ENCODE measurements at regions not wholly inside any gene's neighbourhood (a gene's known extent, or its start where the extent isn't known, plus 50 kb on each side); places are given as distances from the start of the nearest gene placed in this dataset.

DNA sequence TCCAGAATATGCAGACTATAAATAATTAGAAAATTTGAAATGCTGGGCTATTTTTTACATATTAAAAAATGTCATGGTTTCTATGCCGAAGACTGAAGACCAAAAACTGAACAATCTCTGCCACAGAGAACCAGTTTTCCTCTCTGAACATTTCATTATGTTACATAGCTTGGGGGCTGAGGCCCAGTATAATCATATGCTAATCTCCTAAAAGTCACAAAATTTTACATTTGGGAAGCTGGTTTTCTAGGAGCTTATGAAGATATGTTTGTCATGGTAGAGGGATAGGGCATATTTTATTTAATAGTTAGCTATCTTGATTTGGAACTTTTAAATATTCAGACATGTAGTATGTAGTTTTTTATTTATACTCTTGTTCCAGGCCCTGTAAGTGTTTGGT is 167.8 kb downstream of the GPAT3 start:
- H3K36me3 ChIP-seq (ENCODE audit: insufficient read depth, low read length) = no peaks in the 10 kb centered on the region
- peaks cover 6% of the 10 kb centered on the region; the same call in 1 of the 2 replicates for H3K9me3 ChIP-seq (ENCODE audit: insufficient read depth, low read depth, low read length)
- 100% methylated on average over 1 of the region's 1 CpG for WGBS
- H3K27ac ChIP-seq (ENCODE audit: low read depth, low read length) = no peak overlapping the region
- peaks cover 15% of the 10 kb centered on the region for H3K4me1 ChIP-seq (ENCODE audit: insufficient read depth, low read length)
- H3K4me3 ChIP-seq (ENCODE audit: low read length) = no peak overlapping the region
- no peak overlapping the region for H3K9ac ChIP-seq (ENCODE audit: low read depth, low read length)
- H3K27me3 ChIP-seq (ENCODE audit: insufficient read depth, low read length) = no peaks in the 10 kb centered on the region

DNA sequence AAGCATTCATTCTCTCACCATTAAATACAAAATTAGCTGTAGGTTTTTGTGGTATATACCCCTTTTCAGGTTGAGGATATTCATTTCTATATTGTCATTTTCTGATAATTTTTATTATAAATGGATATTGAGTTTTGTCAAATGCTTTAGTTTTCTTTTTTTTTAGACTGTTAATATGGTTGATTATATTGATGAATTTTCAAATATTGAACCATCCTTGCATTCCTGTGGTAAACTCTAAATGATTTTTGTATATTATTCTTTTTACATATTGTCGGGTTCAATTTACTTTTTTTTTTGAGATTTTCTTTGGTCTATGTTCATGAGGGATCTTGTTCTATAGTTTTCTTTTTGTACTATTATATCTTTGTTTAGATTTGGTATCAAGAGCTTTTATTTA is 165.1 kb downstream of the GPAT3 start:
- Histone ChIP-seq H3K4me1 (ENCODE audit: insufficient read depth, low read length) (no peaks in the 10 kb centered on the region), H3K4me3 (ENCODE audit: low read length) (no peak overlapping the region)
- no CpG with 5 or more reads among the region's 1 CpG for WGBS

DNA sequence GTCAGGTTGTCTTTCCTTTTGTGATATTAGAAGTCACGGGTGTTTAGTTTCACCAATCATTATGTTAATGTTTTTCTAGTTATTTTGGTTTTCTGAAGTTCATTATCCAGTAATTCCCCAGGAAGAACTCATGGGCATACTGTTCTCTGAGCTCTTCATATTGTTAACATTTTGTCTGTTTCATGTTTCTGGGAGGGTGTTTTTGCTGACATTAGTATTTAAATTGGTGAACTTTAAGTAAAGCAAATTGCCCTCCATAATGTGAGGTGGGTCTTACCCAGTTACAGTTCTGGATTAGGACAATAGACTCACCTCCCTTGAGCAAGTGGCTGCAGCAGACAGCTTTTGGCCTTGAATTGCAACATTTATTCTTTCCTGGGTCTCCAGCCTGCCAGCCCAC is 163.4 kb downstream of the GPAT3 start:
- H3K9me3 ChIP-seq (ENCODE audit: insufficient read depth, low read depth, low read length) = peaks cover 6% of the 10 kb centered on the region; the same call in 1 of the 2 replicates
- H3K9ac ChIP-seq (ENCODE audit: low read depth, low read length) = no peak overlapping the region
- no peak overlapping the region for H3K27ac ChIP-seq (ENCODE audit: low read depth, low read length)
- WGBS = no CpG with 5 or more reads among the region's 1 CpG
- H3K4me1 ChIP-seq (ENCODE audit: insufficient read depth, low read length) = no peaks in the 10 kb centered on the region
- no peaks in the 10 kb centered on the region for H3K36me3 ChIP-seq (ENCODE audit: insufficient read depth, low read length)
- no peaks in the 10 kb centered on the region for H3K27me3 ChIP-seq (ENCODE audit: insufficient read depth, low read length)
- H3K4me3 ChIP-seq (ENCODE audit: low read length) = no peak overlapping the region

More for the DNA sequence above, 165.1 kb downstream of the GPAT3 start:
- H3K36me3 ChIP-seq (ENCODE audit: insufficient read depth, low read length) = no peaks in the 10 kb centered on the region
- peaks cover 6% of the 10 kb centered on the region; the same call in 1 of the 2 replicates for H3K9me3 ChIP-seq (ENCODE audit: insufficient read depth, low read depth, low read length)
- no peak overlapping the region for H3K9ac ChIP-seq (ENCODE audit: low read depth, low read length)
- no peaks in the 10 kb centered on the region for H3K27me3 ChIP-seq (ENCODE audit: insufficient read depth, low read length)
- H3K27ac ChIP-seq (ENCODE audit: low read depth, low read length) = no peak overlapping the region

DNA sequence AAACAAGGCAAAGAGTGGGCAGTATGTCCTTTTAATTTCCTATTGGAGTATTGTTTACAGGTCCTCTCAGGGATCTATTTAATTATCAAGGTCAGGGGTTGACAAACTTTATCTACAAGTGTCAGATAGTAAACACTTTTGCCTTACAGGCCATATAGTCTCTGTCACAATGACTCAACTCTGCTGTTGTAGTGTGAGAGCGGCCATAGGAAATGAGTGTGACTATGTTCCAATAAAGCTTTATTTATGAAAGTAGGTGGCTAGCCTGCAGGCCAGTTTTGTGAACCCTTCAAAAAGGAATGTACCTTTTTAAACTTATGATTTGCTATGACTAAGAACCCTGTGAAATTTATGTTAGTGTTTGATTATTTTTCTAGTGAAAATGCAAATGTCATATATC is 156.1 kb downstream of the GPAT3 start:
- WGBS = 100% methylated on average over 1 of the region's 1 CpG

DNA sequence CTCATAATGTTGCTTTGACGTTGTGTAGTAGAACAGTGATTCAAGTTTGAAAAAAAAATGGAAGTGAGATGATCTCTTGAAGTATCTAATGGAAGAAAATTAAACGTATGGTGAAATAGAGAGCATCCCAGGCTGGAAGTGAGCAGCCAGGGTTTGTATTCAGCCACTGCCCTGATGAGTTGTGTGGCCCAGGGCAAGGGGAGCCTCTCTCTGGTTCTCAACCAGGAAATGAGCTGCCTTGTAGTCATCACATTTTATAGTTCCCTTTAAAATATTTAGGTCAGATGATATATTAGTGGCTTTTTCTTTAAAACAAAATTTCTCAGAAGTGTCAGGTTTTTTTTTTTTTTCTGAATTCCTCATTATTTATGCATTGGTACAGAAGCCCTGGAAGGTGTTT is 150.3 kb downstream of the GPAT3 start:
- WGBS = 90% methylated on average over 2 of the region's 2 CpGs

More for the DNA sequence above, 156.1 kb downstream of the GPAT3 start:
- no peak overlapping the region for H3K4me3 ChIP-seq (ENCODE audit: low read length)
- no peaks in the 10 kb centered on the region for H3K9me3 ChIP-seq (ENCODE audit: insufficient read depth, low read depth, low read length)
- H3K9ac ChIP-seq (ENCODE audit: low read depth, low read length) = no peak overlapping the region
- H3K27me3 ChIP-seq (ENCODE audit: insufficient read depth, low read length) = no peaks in the 10 kb centered on the region
- no peaks in the 10 kb centered on the region for H3K4me1 ChIP-seq (ENCODE audit: insufficient read depth, low read length)
- H3K36me3 ChIP-seq (ENCODE audit: insufficient read depth, low read length) = no peaks in the 10 kb centered on the region
- H3K27ac ChIP-seq (ENCODE audit: low read depth, low read length) = no peak overlapping the region

DNA sequence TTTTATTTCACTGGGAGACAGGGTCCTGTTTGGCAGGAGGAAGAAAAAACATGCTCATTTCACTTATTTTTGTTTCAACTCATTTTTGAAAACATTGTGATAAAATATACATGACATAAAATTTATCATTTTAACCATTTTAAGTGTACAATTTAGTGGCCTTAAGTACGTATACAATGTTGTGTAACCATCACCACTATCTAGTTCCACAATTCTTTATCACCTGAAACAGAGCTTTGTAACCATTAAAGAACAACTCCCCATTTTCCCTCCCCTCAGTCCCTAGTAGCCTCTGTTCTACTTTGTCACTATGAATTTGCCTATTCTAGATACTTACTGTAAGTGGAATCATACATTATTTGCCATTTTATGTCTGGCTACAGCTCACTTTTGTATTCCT is 143.8 kb downstream of the GPAT3 start:
- Histone ChIP-seq H3K27me3 (ENCODE audit: insufficient read depth, low read length) (no peaks in the 10 kb centered on the region), H3K9ac (ENCODE audit: low read depth, low read length) (no peak overlapping the region), H3K9me3 (ENCODE audit: insufficient read depth, low read depth, low read length) (no peaks in the 10 kb centered on the region), H3K4me3 (ENCODE audit: low read length) (no peak overlapping the region), H3K27ac (ENCODE audit: low read depth, low read length) (no peak overlapping the region), H3K4me1 (ENCODE audit: insufficient read depth, low read length) (no peaks in the 10 kb centered on the region), H3K36me3 (ENCODE audit: insufficient read depth, low read length) (no peaks in the 10 kb centered on the region)
- 95% methylated on average over 1 of the region's 1 CpG for WGBS

More for the DNA sequence above, 150.3 kb downstream of the GPAT3 start:
- Histone ChIP-seq H3K4me3 (ENCODE audit: low read length) (no peak overlapping the region), H3K4me1 (ENCODE audit: insufficient read depth, low read length) (no peaks in the 10 kb centered on the region), H3K27me3 (ENCODE audit: insufficient read depth, low read length) (no peaks in the 10 kb centered on the region), H3K9ac (ENCODE audit: low read depth, low read length) (no peak overlapping the region), H3K27ac (ENCODE audit: low read depth, low read length) (no peak overlapping the region), H3K9me3 (ENCODE audit: insufficient read depth, low read depth, low read length) (no peaks in the 10 kb centered on the region), H3K36me3 (ENCODE audit: insufficient read depth, low read length) (no peaks in the 10 kb centered on the region)

DNA sequence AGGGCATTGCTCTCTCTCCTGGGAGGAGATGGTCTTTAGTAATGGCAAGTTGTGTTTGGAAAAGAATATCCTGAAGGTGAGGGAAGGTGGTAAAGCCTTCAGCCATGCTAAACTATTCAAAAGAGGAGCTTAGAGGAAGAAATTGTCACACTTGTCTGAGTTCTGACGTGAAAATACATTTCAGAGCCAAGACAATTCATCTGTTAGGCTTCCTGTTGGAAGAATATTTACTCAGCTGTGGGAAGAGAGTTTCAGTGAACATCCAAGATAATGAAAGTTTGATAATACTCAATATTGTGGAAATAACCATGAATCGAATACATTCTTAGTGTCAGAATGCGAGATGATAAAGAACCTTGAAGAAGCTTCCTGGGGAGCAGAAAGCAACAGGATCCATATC is 143.3 kb downstream of the GPAT3 start:
- 92% methylated on average over 3 of the region's 3 CpGs for WGBS
- Histone ChIP-seq H3K27ac (ENCODE audit: low read depth, low read length) (no peak overlapping the region), H3K36me3 (ENCODE audit: insufficient read depth, low read length) (no peaks in the 10 kb centered on the region), H3K9ac (ENCODE audit: low read depth, low read length) (no peak overlapping the region), H3K9me3 (ENCODE audit: insufficient read depth, low read depth, low read length) (no peaks in the 10 kb centered on the region), H3K4me1 (ENCODE audit: insufficient read depth, low read length) (no peaks in the 10 kb centered on the region), H3K27me3 (ENCODE audit: insufficient read depth, low read length) (no peaks in the 10 kb centered on the region), H3K4me3 (ENCODE audit: low read length) (no peak overlapping the region)

DNA sequence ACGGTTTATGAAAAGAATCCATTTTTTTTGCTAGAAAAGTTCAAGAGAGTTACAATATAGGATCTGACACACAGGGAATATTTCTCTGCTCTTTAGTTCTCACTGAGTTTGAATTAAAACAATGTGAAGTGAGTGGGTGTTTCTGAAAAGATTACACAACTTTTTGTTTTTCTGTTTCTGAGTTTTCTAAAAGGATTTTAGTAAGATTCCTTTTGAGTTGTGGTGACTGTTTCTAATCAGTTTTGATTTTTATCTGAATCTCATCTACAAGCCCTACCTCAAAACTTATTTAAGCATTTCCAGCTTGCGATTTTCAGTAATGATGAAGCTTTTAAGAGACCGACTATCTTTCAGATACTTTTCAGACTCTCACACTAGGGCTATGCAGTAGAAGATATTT is 141.7 kb downstream of the GPAT3 start:
- 98% methylated on average over 3 of the region's 3 CpGs for WGBS
- Histone ChIP-seq H3K27me3 (ENCODE audit: insufficient read depth, low read length) (no peaks in the 10 kb centered on the region), H3K4me3 (ENCODE audit: low read length) (no peak overlapping the region), H3K9me3 (ENCODE audit: insufficient read depth, low read depth, low read length) (no peaks in the 10 kb centered on the region), H3K4me1 (ENCODE audit: insufficient read depth, low read length) (no peaks in the 10 kb centered on the region), H3K36me3 (ENCODE audit: insufficient read depth, low read length) (no peaks in the 10 kb centered on the region), H3K27ac (ENCODE audit: low read depth, low read length) (no peak overlapping the region), H3K9ac (ENCODE audit: low read depth, low read length) (no peak overlapping the region)

DNA sequence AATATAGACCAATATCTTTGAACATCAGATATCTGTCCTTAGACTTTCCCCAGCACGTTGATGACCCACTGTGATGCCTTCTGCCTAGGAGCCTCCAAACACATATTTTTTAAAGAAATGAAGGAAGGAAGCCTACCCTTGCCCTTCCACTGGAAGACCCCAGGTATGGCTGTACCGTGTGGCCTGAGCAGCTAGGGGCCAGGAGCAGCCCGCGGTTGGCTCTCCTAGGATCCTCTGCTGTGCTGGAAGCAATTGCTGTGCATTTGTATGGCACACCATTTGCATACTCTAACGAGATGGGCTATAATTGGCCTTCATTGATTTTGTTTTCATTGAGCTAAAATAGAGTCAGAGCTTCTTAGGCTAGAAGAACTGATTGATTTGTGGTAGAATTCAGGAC is 128.8 kb downstream of the GPAT3 start:
- 79% methylated on average over 4 of the region's 5 CpGs for WGBS
- Histone ChIP-seq H3K9me3 (ENCODE audit: insufficient read depth, low read depth, low read length) (no peaks in the 10 kb centered on the region), H3K27ac (ENCODE audit: low read depth, low read length) (no peak overlapping the region), H3K4me3 (ENCODE audit: low read length) (no peak overlapping the region), H3K27me3 (ENCODE audit: insufficient read depth, low read length) (no peaks in the 10 kb centered on the region), H3K9ac (ENCODE audit: low read depth, low read length) (no peak overlapping the region), H3K36me3 (ENCODE audit: insufficient read depth, low read length) (no peaks in the 10 kb centered on the region), H3K4me1 (ENCODE audit: insufficient read depth, low read length) (peaks cover 19% of the 10 kb centered on the region)

DNA sequence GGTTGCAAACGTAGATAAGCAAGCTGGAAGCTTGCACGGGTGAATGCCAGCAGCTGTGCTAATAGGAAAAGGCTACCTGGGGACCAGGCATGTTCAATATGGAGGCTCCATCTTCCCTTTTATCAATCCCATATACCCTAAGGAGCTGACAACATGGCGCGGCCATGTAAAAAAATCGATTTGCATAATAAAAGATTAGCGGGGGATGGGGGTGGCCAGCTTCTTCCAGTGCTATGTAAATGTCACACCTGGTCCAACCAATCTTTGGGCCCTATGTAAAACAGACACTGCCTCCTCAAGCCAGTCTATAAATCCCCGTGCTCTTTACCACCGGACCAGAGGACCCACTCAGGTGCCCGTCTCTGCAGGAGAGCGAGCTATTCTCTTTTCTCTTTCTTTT is 128.2 kb downstream of the GPAT3 start:
- H3K9me3 ChIP-seq (ENCODE audit: insufficient read depth, low read depth, low read length) = no peaks in the 10 kb centered on the region
- no peak overlapping the region for H3K27ac ChIP-seq (ENCODE audit: low read depth, low read length)
- H3K9ac ChIP-seq (ENCODE audit: low read depth, low read length) = no peak overlapping the region
- H3K36me3 ChIP-seq (ENCODE audit: insufficient read depth, low read length) = no peaks in the 10 kb centered on the region
- H3K27me3 ChIP-seq (ENCODE audit: insufficient read depth, low read length) = no peaks in the 10 kb centered on the region
- H3K4me3 ChIP-seq (ENCODE audit: low read length) = no peak overlapping the region
- peaks cover 21% of the 10 kb centered on the region for H3K4me1 ChIP-seq (ENCODE audit: insufficient read depth, low read length)
- 84% methylated on average over 10 of the region's 10 CpGs for WGBS

DNA sequence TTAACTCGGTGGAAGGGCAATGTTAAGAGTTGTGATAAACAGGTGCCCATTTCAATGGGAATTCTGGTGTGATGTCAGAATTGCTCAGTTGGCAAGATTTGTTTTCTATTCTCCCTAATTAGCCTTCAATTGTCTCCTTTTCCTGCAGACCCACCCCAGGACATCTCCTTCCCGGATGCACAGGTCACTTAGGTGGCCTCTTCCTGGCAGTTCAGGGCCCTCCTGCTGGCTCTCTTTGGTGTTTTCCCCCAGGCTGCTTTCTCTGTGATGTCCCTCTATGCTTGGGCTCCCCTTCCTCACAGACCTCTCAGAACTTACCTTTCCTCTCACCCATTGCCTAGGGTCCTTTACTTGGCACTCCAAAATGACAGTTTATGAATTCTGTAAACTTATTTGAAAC is 126.3 kb downstream of the GPAT3 start:
- H3K4me1 ChIP-seq (ENCODE audit: insufficient read depth, low read length) = peaks cover 27% of the 10 kb centered on the region
- no peaks in the 10 kb centered on the region for H3K27me3 ChIP-seq (ENCODE audit: insufficient read depth, low read length)
- no peak overlapping the region for H3K9ac ChIP-seq (ENCODE audit: low read depth, low read length)
- no peak overlapping the region for H3K27ac ChIP-seq (ENCODE audit: low read depth, low read length)
- no peaks in the 10 kb centered on the region for H3K36me3 ChIP-seq (ENCODE audit: insufficient read depth, low read length)
- no peaks in the 10 kb centered on the region for H3K9me3 ChIP-seq (ENCODE audit: insufficient read depth, low read depth, low read length)
- no peak overlapping the region for H3K4me3 ChIP-seq (ENCODE audit: low read length)
- 32% methylated on average over 2 of the region's 2 CpGs for WGBS

DNA sequence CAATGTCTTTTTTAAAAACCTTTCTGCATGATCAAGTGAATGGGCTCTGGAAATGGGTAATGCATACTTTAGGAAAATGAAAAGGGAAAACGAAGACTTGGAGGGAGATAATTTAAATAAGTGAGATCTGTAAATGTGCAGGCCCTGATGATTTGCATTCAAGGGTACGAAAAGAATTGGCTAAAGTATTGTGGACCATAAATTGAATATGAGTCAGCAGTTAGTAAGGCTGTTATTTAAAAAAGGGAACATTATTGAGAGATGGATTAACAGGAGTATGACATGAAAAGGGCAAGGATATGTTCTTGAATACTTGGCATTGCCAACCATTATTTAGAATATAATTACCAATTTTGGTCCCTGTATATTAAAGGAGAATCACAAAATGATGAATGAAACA is 125.5 kb downstream of the GPAT3 start:
- Histone ChIP-seq H3K36me3 (ENCODE audit: insufficient read depth, low read length) (no peaks in the 10 kb centered on the region), H3K9ac (ENCODE audit: low read depth, low read length) (no peak overlapping the region), H3K4me1 (ENCODE audit: insufficient read depth, low read length) (peaks cover 27% of the 10 kb centered on the region), H3K27me3 (ENCODE audit: insufficient read depth, low read length) (no peaks in the 10 kb centered on the region), H3K27ac (ENCODE audit: low read depth, low read length) (no peak overlapping the region), H3K9me3 (ENCODE audit: insufficient read depth, low read depth, low read length) (no peaks in the 10 kb centered on the region), H3K4me3 (ENCODE audit: low read length) (no peak overlapping the region)
- 67% methylated on average over 2 of the region's 2 CpGs for WGBS
